CD4-positive, alpha-beta T cell treated with Interleukin-4 for 4 hours (primary cell): ENCODE measurements at regions not wholly inside any gene's neighbourhood (a gene's known extent, or its start where the extent isn't known, plus 50 kb on each side); places are given as distances from the start of the nearest gene placed in this dataset.
"Not testable (repeated sequence)": the region's sequence is repeated elsewhere in the genome, so short reads cannot be mapped to it uniquely, and the experiment has no call there.

ENCODE experiments used
- DNase-seq: peaks from one replicate; pipeline ENCODE4 v3.0.0-alpha.2; 2020

- DNase-seq: no peak
Observed at GRCh38 chr22:49356428-49356827, 471.2 kb downstream of the BRD1 start.

- no peak for DNase-seq
Observed at GRCh38 chr22:49355211-49355920, 472.3 kb downstream of the BRD1 start.

GRCh38 chr22:49354516-49355210 is 473.0 kb downstream of the BRD1 start:
- no peak for DNase-seq

- no peak for DNase-seq
Observed at GRCh38 chr22:49353235-49353634, 474.4 kb downstream of the BRD1 start.

GRCh38 chr22:49352361-49353169 is 475.1 kb downstream of the BRD1 start:
- no peak for DNase-seq

GRCh38 chr22:49351761-49352227 is 475.9 kb downstream of the BRD1 start:
- DNase-seq: no peak

- DNase-seq: no peak
Observed at GRCh38 chr22:49350441-49351121, 477.1 kb downstream of the BRD1 start.

GRCh38 chr22:49349841-49350381 is 477.8 kb downstream of the BRD1 start:
- no peak for DNase-seq

GRCh38 chr22:49349181-49349835 is 478.4 kb downstream of the BRD1 start:
- no peak for DNase-seq

- DNase-seq: no peak
Observed at GRCh38 chr22:49348631-49349030, 479.0 kb downstream of the BRD1 start.

- DNase-seq: no peak
Observed at GRCh38 chr22:49347376-49347775, 480.3 kb downstream of the BRD1 start.

GRCh38 chr22:49345896-49346295 is 481.8 kb downstream of the BRD1 start:
- DNase-seq: no peak

- no peak for DNase-seq
Observed at GRCh38 chr22:49344656-49345055, 483.0 kb downstream of the BRD1 start.

- DNase-seq: no peak
Observed at GRCh38 chr22:49344161-49344560, 483.5 kb downstream of the BRD1 start.

- DNase-seq: no peak
Observed at GRCh38 chr22:49340406-49340805, 487.3 kb downstream of the BRD1 start.

GRCh38 chr22:49336483-49336882 is 491.2 kb downstream of the BRD1 start:
- not testable (repeated sequence) for DNase-seq

GRCh38 chr22:49334976-49335375 is 492.7 kb downstream of the BRD1 start:
- no peak for DNase-seq

- DNase-seq: no peak
Observed at GRCh38 chr22:49334449-49334789, 493.3 kb downstream of the BRD1 start.

- DNase-seq: no peak
Observed at GRCh38 chr22:49333206-49333605, 494.5 kb downstream of the BRD1 start.

GRCh38 chr22:49332691-49333090 is 495.0 kb downstream of the BRD1 start:
- no peak for DNase-seq

- DNase-seq: no peak
Observed at GRCh38 chr22:49331878-49332277, 495.8 kb downstream of the BRD1 start.

GRCh38 chr22:49331223-49331815 is 496.4 kb downstream of the BRD1 start:
- DNase-seq: no peak
